Posterior cingulate gyrus (tissue), 11 donors: ENCODE measurements at regions not wholly inside any gene's neighbourhood (a gene's known extent, or its start where the extent isn't known, plus 50 kb on each side); places are given as distances from the start of the nearest gene placed in this dataset.

Experiments used
- DNase-seq, 10 donors: peaks; one replicate each; pipeline versions ENCODE4 v3.0.0 to v3.0.0-alpha.2; 2020 to 2021; ENCODE audit warnings: mixed read lengths in 3 of 10
- intact Hi-C: fragments of 100-400 bp; cut with DNase I; formaldehyde crosslinking; loops from one replicate; pipeline ENCODE4 v1.15.1; 2023

- no peak for DNase-seq
- intact Hi-C loops, result no loop called here
Measured at GRCh38 chr5:39517800-39518199, 93.0 kb upstream of the DAB2 start.

GRCh38 chr5:39515881-39516280 lies 91.1 kb upstream of the DAB2 start:
- intact Hi-C loops, result no loop called here

GRCh38 chr5:39513236-39513635 lies 88.5 kb upstream of the DAB2 start:
- DNase-seq, result no peak
- intact Hi-C loops, result no loop called here

More at GRCh38 chr5:39515881-39516280, 91.1 kb upstream of the DAB2 start:
- DNase-seq, result no peak

- intact Hi-C loops, result no loop called here
- DNase-seq, result no peak
Measured at GRCh38 chr5:39506211-39506610, 81.4 kb upstream of the DAB2 start.

GRCh38 chr5:39505791-39506190 lies 81.0 kb upstream of the DAB2 start:
- no peak for DNase-seq
- intact Hi-C loops, result no loop called here

- DNase-seq, result no peak
- intact Hi-C loops, result no loop called here
Measured at GRCh38 chr5:39505363-39505762, 80.6 kb upstream of the DAB2 start.

- no peak for DNase-seq
- intact Hi-C loops, result no loop called here
Measured at GRCh38 chr5:39503155-39503554, 78.4 kb upstream of the DAB2 start.

GRCh38 chr5:39502704-39503103 lies 77.9 kb upstream of the DAB2 start:
- intact Hi-C loops, result no loop called here
- no peak for DNase-seq

- intact Hi-C loops, result no loop called here
Measured at GRCh38 chr5:39501397-39501796, 76.6 kb upstream of the DAB2 start.

GRCh38 chr5:39500551-39501175 lies 75.9 kb upstream of the DAB2 start:
- no peak for DNase-seq
- intact Hi-C loops, result no loop called here

More at GRCh38 chr5:39501397-39501796, 76.6 kb upstream of the DAB2 start:
- DNase-seq, result no peak

GRCh38 chr5:39498278-39498952 lies 73.6 kb upstream of the DAB2 start:
- intact Hi-C loops, result no loop called here
- DNase-seq, result no peak

GRCh38 chr5:39497322-39497721 lies 72.5 kb upstream of the DAB2 start:
- DNase-seq, result no peak
- intact Hi-C loops, result no loop called here

GRCh38 chr5:39495227-39495626 lies 70.4 kb upstream of the DAB2 start:
- intact Hi-C loops, result no loop called here
- no peak for DNase-seq

- DNase-seq, result no peak
- intact Hi-C loops, result no loop called here
Measured at GRCh38 chr5:39494534-39494933, 69.8 kb upstream of the DAB2 start.

GRCh38 chr5:39494107-39494510 lies 69.3 kb upstream of the DAB2 start:
- intact Hi-C loops, result no loop called here
- DNase-seq, result no peak

GRCh38 chr5:39491210-39491609 lies 66.4 kb upstream of the DAB2 start:
- intact Hi-C loops, result no loop called here

GRCh38 chr5:39489263-39489662 lies 64.5 kb upstream of the DAB2 start:
- DNase-seq, result no peak
- intact Hi-C loops, result no loop called here

More at GRCh38 chr5:39491210-39491609, 66.4 kb upstream of the DAB2 start:
- no peak for DNase-seq

GRCh38 chr5:39486790-39487189 lies 62.0 kb upstream of the DAB2 start:
- no peak for DNase-seq

GRCh38 chr5:39486361-39486760 lies 61.6 kb upstream of the DAB2 start:
- intact Hi-C loops, result no loop called here
- no peak for DNase-seq

More at GRCh38 chr5:39486790-39487189, 62.0 kb upstream of the DAB2 start:
- intact Hi-C loops, result no loop called here

GRCh38 chr5:39485079-39485478 lies 60.3 kb upstream of the DAB2 start:
- DNase-seq, result no peak

GRCh38 chr5:39484673-39485072 lies 59.9 kb upstream of the DAB2 start:
- intact Hi-C loops, result no loop called here
- no peak for DNase-seq

More at GRCh38 chr5:39485079-39485478, 60.3 kb upstream of the DAB2 start:
- intact Hi-C loops, result no loop called here

- intact Hi-C loops, result no loop called here
- no peak for DNase-seq
Measured at GRCh38 chr5:39482098-39482497, 57.3 kb upstream of the DAB2 start.
